ENCODE measurements at regions not wholly inside any gene's neighbourhood (a gene's known extent, or its start where the extent isn't known, plus 50 kb on each side); places are given as distances from the start of the nearest gene placed in this dataset.

DNA sequence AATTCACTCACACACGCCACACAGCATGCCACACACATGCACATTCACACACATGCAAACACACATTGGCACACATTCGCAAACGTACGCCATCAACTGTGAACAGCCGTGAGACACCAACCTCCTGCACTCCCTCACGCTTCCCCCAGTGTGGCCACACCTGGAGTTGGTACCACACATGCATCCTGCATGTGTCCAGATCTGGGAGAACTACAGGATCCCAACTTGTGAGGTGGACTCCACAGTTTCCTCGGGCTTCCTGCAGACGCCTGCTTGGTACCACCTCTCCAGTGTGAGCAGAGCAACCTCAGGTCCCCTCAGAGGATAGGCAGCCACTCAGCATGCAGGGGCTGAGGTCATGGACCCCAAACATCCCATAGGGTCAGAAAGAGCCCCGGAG lies 239.0 kb downstream of the EIPR1 start:
- Histone ChIP-seq H3K9me3 (ENCODE audit: insufficient read depth, low read length) (no peaks in the 10 kb centered on the region), H3K4me1 (ENCODE audit: insufficient read depth, insufficient read length) (peaks cover 2% of the 10 kb centered on the region), H3K4me3 (ENCODE audit: insufficient read length, low read depth) (no peak overlapping the region), H3K27me3 (ENCODE audit: insufficient read depth, insufficient read length) (no peaks in the 10 kb centered on the region), H3K9ac (ENCODE audit: insufficient read length, low read depth) (no peak overlapping the region), H3K36me3 (ENCODE audit: insufficient read depth, insufficient read length, low read length) (no peaks in the 10 kb centered on the region)
- DNase-seq (ENCODE audit: low read depth, low spot score), result no peak
- no peak for TF ChIP-seq ZNF274 (IDR thresholded peaks at IDR 0.05; ENCODE audit: low read depth, low read length)
- TF ChIP-seq YY1 (IDR thresholded peaks at IDR 0.05; ENCODE audit: insufficient read depth, insufficient read length), result no peak
- no peak for TF ChIP-seq SUZ12 (IDR thresholded peaks at IDR 0.05; ENCODE audit: extremely low read depth, insufficient read depth, insufficient read length)

DNA sequence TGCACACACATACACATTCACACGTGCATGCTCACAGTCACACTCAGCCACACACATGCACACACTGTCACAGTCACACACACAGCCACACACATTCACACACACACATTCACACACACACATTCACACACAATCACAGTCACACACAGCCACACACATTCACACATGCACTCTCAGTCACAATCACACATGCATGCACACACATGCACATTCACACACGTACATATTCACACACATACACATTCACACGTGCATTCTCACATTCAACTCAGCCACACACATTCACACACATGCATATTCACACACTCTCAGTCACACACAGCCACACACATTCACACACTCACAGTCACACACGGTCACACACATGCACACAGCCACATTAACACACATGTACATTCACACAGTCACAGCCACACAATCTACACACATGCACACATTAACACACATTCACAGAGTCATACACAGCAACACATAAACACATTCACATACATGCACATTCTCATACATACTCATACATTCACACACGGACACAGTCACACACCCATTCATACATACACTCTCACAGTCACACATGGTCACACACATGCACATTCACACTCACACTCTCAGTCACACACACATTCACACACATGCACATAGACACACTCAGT lies 239.8 kb downstream of the EIPR1 start:
- no peak overlapping the region for H3K9ac ChIP-seq (ENCODE audit: insufficient read length, low read depth)
- no peak for TF ChIP-seq YY1 (IDR thresholded peaks at IDR 0.05; ENCODE audit: insufficient read depth, insufficient read length)
- TF ChIP-seq ZNF274 (IDR thresholded peaks at IDR 0.05; ENCODE audit: low read depth, low read length), result no peak
- no peak for TF ChIP-seq SUZ12 (IDR thresholded peaks at IDR 0.05; ENCODE audit: extremely low read depth, insufficient read depth, insufficient read length)
- no peaks in the 10 kb centered on the region for H3K4me1 ChIP-seq (ENCODE audit: insufficient read depth, insufficient read length)
- H3K4me3 ChIP-seq (ENCODE audit: insufficient read length, low read depth), result no peak overlapping the region
- no peak for DNase-seq (ENCODE audit: low read depth, low spot score)
- H3K36me3 ChIP-seq (ENCODE audit: insufficient read depth, insufficient read length, low read length), result no peaks in the 10 kb centered on the region
- H3K9me3 ChIP-seq (ENCODE audit: insufficient read depth, low read length), result no peaks in the 10 kb centered on the region
- no peaks in the 10 kb centered on the region for H3K27me3 ChIP-seq (ENCODE audit: insufficient read depth, insufficient read length)

DNA sequence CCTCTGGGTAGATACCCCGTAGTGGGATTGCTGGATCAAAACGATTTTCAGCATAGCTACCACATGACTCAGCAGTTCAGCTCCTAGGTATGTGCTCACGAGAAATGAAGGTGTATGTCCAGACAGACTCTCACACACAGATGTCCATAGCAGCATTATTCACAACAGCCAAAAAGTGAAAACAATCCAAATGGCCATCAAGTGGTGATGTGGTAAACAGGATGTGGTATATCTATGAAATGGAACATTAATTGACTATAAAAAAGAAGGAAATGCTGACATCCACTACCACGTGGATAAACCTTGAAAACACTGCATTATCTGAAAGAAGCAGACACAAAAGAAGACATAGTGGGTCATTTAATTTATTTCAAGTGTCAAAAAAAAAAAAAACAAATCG lies 241.9 kb downstream of the EIPR1 start:
- no peaks in the 10 kb centered on the region for H3K36me3 ChIP-seq (ENCODE audit: insufficient read depth, insufficient read length, low read length)
- H3K4me3 ChIP-seq (ENCODE audit: insufficient read length, low read depth), result no peak overlapping the region
- H3K9ac ChIP-seq (ENCODE audit: insufficient read length, low read depth), result no peak overlapping the region
- no peaks in the 10 kb centered on the region for H3K4me1 ChIP-seq (ENCODE audit: insufficient read depth, insufficient read length)
- DNase-seq (ENCODE audit: low read depth, low spot score), result no peak
- no peaks in the 10 kb centered on the region for H3K27me3 ChIP-seq (ENCODE audit: insufficient read depth, insufficient read length)
- TF ChIP-seq SUZ12 (IDR thresholded peaks at IDR 0.05; ENCODE audit: extremely low read depth, insufficient read depth, insufficient read length) (no peak), YY1 (IDR thresholded peaks at IDR 0.05; ENCODE audit: insufficient read depth, insufficient read length) (no peak), ZNF274 (IDR thresholded peaks at IDR 0.05; ENCODE audit: low read depth, low read length) (no peak)
- no peaks in the 10 kb centered on the region for H3K9me3 ChIP-seq (ENCODE audit: insufficient read depth, low read length)

DNA sequence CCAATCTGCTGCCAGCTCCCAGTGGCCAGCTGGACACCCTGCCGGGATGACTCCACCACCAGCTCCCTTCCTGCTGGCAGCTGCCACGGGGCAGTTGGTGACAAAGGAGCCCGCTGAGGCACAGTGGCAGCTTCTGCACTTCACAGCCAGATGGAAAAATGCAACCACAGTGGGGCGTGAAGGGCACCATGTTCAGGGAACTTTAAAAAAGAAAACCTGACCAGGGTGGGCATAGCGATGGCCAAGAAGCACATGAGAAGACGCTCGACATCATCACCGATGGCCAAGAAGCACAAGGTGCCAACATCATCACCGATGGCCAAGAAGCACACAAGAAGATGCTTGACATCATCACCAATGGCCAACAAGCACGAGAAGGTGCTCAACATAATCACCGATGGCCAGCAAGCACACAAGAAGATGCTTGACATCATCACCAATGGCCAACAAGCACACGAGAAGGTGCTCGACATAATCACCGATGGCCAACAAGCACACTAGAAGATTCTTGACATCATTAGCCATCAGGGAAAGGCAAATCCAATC lies 243.5 kb downstream of the EIPR1 start:
- TF ChIP-seq YY1 (IDR thresholded peaks at IDR 0.05; ENCODE audit: insufficient read depth, insufficient read length), result no peak
- no peak for TF ChIP-seq SUZ12 (IDR thresholded peaks at IDR 0.05; ENCODE audit: extremely low read depth, insufficient read depth, insufficient read length)
- no peak for TF ChIP-seq ZNF274 (IDR thresholded peaks at IDR 0.05; ENCODE audit: low read depth, low read length)
- no peaks in the 10 kb centered on the region for H3K9me3 ChIP-seq (ENCODE audit: insufficient read depth, low read length)
- no peak overlapping the region for H3K4me3 ChIP-seq (ENCODE audit: insufficient read length, low read depth)
- no peaks in the 10 kb centered on the region for H3K36me3 ChIP-seq (ENCODE audit: insufficient read depth, insufficient read length, low read length)
- no peaks in the 10 kb centered on the region for H3K4me1 ChIP-seq (ENCODE audit: insufficient read depth, insufficient read length)
- no peak overlapping the region for H3K9ac ChIP-seq (ENCODE audit: insufficient read length, low read depth)
- no peak for DNase-seq (ENCODE audit: low read depth, low spot score)
- no peaks in the 10 kb centered on the region for H3K27me3 ChIP-seq (ENCODE audit: insufficient read depth, insufficient read length)

DNA sequence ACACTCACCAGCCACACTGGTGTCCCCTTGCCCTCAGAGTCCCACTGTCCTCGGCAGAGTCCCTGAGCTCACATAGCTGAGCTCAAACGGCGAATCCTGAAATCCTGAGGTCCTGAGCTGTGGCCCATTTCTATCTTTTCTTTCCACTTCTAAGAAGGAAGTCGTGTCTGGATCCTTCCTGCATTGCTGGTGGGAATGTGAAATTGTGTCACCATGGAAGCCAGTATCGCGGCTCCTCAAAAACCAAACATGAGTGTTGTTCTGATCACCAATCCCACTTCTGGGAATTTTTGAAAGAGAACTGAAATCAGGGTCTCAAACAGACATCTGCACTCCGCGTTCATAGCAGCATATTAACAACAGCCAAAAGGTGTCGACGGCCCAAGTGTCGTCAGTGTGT lies 244.7 kb downstream of the EIPR1 start:
- no peaks in the 10 kb centered on the region for H3K36me3 ChIP-seq (ENCODE audit: insufficient read depth, insufficient read length, low read length)
- H3K9me3 ChIP-seq (ENCODE audit: insufficient read depth, low read length), result no peaks in the 10 kb centered on the region
- H3K4me1 ChIP-seq (ENCODE audit: insufficient read depth, insufficient read length), result no peaks in the 10 kb centered on the region
- H3K27me3 ChIP-seq (ENCODE audit: insufficient read depth, insufficient read length), result no peaks in the 10 kb centered on the region
- DNase-seq (ENCODE audit: low read depth, low spot score), result no peak
- no peak overlapping the region for H3K9ac ChIP-seq (ENCODE audit: insufficient read length, low read depth)
- H3K4me3 ChIP-seq (ENCODE audit: insufficient read length, low read depth), result no peak overlapping the region
- TF ChIP-seq ZNF274 (IDR thresholded peaks at IDR 0.05; ENCODE audit: low read depth, low read length), result no peak
- TF ChIP-seq SUZ12 (IDR thresholded peaks at IDR 0.05; ENCODE audit: extremely low read depth, insufficient read depth, insufficient read length), result no peak
- no peak for TF ChIP-seq YY1 (IDR thresholded peaks at IDR 0.05; ENCODE audit: insufficient read depth, insufficient read length)

DNA sequence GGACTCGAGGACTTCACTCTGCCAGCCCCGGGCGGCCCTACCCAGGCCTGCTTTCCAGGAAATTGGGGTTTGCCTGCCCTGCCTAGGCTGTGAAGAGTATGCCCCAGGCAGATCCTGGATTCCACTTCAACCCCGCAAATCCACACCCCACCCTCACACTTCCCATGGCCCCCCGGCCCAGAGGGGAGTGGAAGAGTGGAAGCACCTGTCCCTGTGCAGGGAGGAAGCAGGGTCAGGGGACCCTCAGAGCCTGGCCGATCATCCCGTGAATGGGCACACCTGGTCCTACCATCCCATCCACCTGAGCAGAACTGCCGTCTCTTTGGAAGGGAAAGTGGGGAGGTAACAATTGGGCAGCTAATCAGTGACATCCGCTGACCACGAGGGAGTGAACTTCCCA lies 245.2 kb downstream of the EIPR1 start:
- no peak for DNase-seq (ENCODE audit: low read depth, low spot score)
- Histone ChIP-seq H3K4me1 (ENCODE audit: insufficient read depth, insufficient read length) (no peaks in the 10 kb centered on the region), H3K4me3 (ENCODE audit: insufficient read length, low read depth) (no peak overlapping the region), H3K27me3 (ENCODE audit: insufficient read depth, insufficient read length) (no peaks in the 10 kb centered on the region), H3K36me3 (ENCODE audit: insufficient read depth, insufficient read length, low read length) (no peaks in the 10 kb centered on the region), H3K9me3 (ENCODE audit: insufficient read depth, low read length) (no peaks in the 10 kb centered on the region), H3K9ac (ENCODE audit: insufficient read length, low read depth) (no peak overlapping the region)
- TF ChIP-seq SUZ12 (IDR thresholded peaks at IDR 0.05; ENCODE audit: extremely low read depth, insufficient read depth, insufficient read length) (no peak), ZNF274 (IDR thresholded peaks at IDR 0.05; ENCODE audit: low read depth, low read length) (no peak)

DNA sequence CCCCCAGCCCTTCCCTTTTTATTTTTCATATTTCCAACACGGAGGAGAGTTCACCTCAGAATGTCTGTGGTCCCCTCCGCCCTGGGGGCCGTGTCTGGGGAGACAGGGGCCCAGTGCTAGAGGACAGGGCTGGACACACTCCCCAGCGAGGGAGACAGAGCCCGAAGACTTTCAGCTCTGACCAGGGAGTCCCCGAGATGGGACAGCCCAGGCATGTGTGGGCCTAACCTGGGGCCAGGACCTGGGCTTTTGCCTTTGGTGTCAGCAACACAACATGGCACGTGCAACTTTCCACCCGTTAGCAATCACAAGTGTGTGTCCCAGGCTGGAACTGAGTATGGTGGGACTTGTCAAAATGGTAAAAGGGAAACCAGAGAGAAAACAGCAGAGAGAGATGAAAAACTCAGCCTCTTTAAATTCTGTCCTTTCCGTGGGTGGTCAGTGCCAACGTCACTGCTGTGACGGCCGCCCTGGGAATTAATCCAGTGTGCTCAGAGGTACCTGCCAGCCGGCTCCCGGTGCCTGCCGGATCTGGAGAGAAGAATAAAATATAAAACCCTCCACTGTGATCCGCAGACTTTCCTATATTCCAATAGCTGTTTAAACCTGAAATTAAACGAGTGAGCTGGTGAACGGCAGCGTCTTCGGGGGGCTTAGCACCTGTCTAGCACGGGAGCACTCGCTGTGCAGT lies 245.8 kb downstream of the EIPR1 start:
- no peak for DNase-seq (ENCODE audit: low read depth, low spot score)
- H3K36me3 ChIP-seq (ENCODE audit: insufficient read depth, insufficient read length, low read length), result no peaks in the 10 kb centered on the region
- no peak overlapping the region for H3K4me3 ChIP-seq (ENCODE audit: insufficient read length, low read depth)
- H3K27me3 ChIP-seq (ENCODE audit: insufficient read depth, insufficient read length), result no peaks in the 10 kb centered on the region
- no peaks in the 10 kb centered on the region for H3K9me3 ChIP-seq (ENCODE audit: insufficient read depth, low read length)
- H3K4me1 ChIP-seq (ENCODE audit: insufficient read depth, insufficient read length), result no peaks in the 10 kb centered on the region
- no peak overlapping the region for H3K9ac ChIP-seq (ENCODE audit: insufficient read length, low read depth)
- no peak for TF ChIP-seq SUZ12 (IDR thresholded peaks at IDR 0.05; ENCODE audit: extremely low read depth, insufficient read depth, insufficient read length)
- no peak for TF ChIP-seq ZNF274 (IDR thresholded peaks at IDR 0.05; ENCODE audit: low read depth, low read length)
- TF ChIP-seq YY1 (IDR thresholded peaks at IDR 0.05; ENCODE audit: insufficient read depth, insufficient read length), result no peak

Data from NT2/D1 (cell line).